OCI-LY1 (cell line): ENCODE measurements at regions not wholly inside any gene's neighbourhood (a gene's known extent, or its start where the extent isn't known, plus 50 kb on each side); places are given as distances from the start of the nearest gene placed in this dataset.

Experiments used
- H2AFZ ChIP-seq: fragments of 200-600 bp; sonication (generic), shearing (Covaris generic); 2 replicates; pipeline ENCODE4 v1.6.0; 2014; ENCODE audit warnings: antibody characterized with exemption, mild to moderate bottlenecking, low read length
- H3F3A ChIP-seq: fragments of 200-600 bp; sonication (generic), shearing (Covaris generic); 2 replicates; pipeline ENCODE4 v1.6.0; 2014; ENCODE audit warnings: mild to moderate bottlenecking, antibody characterized with exemption, low read length, moderate library complexity; ENCODE audit not compliant: insufficient read depth
- H3K27ac ChIP-seq: fragments of 200-600 bp; sonication (generic); 2 replicates; pipeline ENCODE4 v1.5.1; 2014; ENCODE audit warnings: low read length, mixed run types, mild to moderate bottlenecking, low read depth; ENCODE audit not compliant: poor library complexity, severe bottlenecking
- H3K27me3 ChIP-seq: fragments of 200-600 bp; sonication (generic); 2 replicates; pipeline ENCODE4 v1.6.0; 2014; ENCODE audit warnings: antibody characterized with exemption, mild to moderate bottlenecking, low read length, moderate library complexity; ENCODE audit not compliant: insufficient read depth
- H3K36me3 ChIP-seq: fragments of 200-600 bp; sonication (generic); 2 replicates; pipeline ENCODE4 v1.6.1; 2014; ENCODE audit warnings: mild to moderate bottlenecking, antibody characterized with exemption, low read length, moderate library complexity, mixed read lengths; ENCODE audit not compliant: insufficient read depth
- H3K4me1 ChIP-seq: fragments of 200-600 bp; sonication (generic); 2 replicates; pipeline ENCODE4 v1.5.1; 2014; ENCODE audit warnings: mild to moderate bottlenecking, low read length, moderate library complexity; ENCODE audit not compliant: insufficient read depth, severe bottlenecking
- H3K4me2 ChIP-seq: fragments of 200-600 bp; sonication (generic), shearing (Covaris generic); 2 replicates; pipeline ENCODE4 v1.6.1; 2014; ENCODE audit warnings: low read length
- H3K4me3 ChIP-seq: fragments of 200-600 bp; sonication (generic); 2 replicates; pipeline ENCODE4 v1.5.1; 2014; ENCODE audit warnings: low read length, low read depth, mild to moderate bottlenecking, mixed read lengths; ENCODE audit not compliant: poor library complexity, severe bottlenecking
- H3K79me2 ChIP-seq: fragments of 200-600 bp; shearing (Covaris generic); 2 replicates; pipeline ENCODE4 v1.6.1; 2016; ENCODE audit warnings: mixed run types, low read length, mixed read lengths; ENCODE audit not compliant: insufficient read depth
- H3K9ac ChIP-seq: fragments of 200-600 bp; sonication (generic), shearing (Covaris generic); 2 replicates; pipeline ENCODE4 v1.6.1; 2014; ENCODE audit warnings: mild to moderate bottlenecking, low read length, mixed read lengths
- H3K9me2 ChIP-seq: fragments of 200-600 bp; sonication (generic), shearing (Covaris generic); 2 replicates; pipeline ENCODE4 v1.6.1; 2014; ENCODE audit warnings: low read depth, mild to moderate bottlenecking, low read length, mixed read lengths
- H3K9me3 ChIP-seq: fragments of 200-600 bp; shearing (Covaris generic); 2 replicates; pipeline ENCODE4 v1.6.1; 2014; ENCODE audit warnings: low read length, mixed read lengths
- H4K20me1 ChIP-seq: fragments of 200-600 bp; sonication (generic), shearing (Covaris generic); 2 replicates; pipeline ENCODE4 v1.6.0; 2016; ENCODE audit warnings: mild to moderate bottlenecking, low read length; ENCODE audit not compliant: insufficient read depth
- CTCF ChIP-seq: fragments of 200-600 bp; sonication (generic), shearing (Covaris generic); IDR thresholded peaks from 2 replicates; pipeline ENCODE4 v1.5.1; 2017; ENCODE audit warnings: mild to moderate bottlenecking, antibody characterized with exemption, low read length, moderate library complexity, mixed read lengths
- EZH2 ChIP-seq: fragments of 200-600 bp; sonication (generic), shearing (Covaris generic); IDR thresholded peaks from 2 replicates; pipeline ENCODE4 v1.8.0; 2017; ENCODE audit warnings: borderline replicate concordance, mixed run types, mild to moderate bottlenecking, antibody characterized with exemption, low read length, moderate library complexity, mixed read lengths

- H3K4me1 ChIP-seq = no peaks in the 10 kb centered on the region
- TF ChIP-seq CTCF = no peak
- TF ChIP-seq EZH2 = no peak
- H4K20me1 ChIP-seq = no peaks in the 10 kb centered on the region
- no peaks in the 10 kb centered on the region for H3K9me2 ChIP-seq
- no peaks in the 10 kb centered on the region for H3F3A ChIP-seq
- no peak overlapping the region for H3K27ac ChIP-seq
- no peak overlapping the region for H3K4me3 ChIP-seq
- no peak overlapping the region for H3K4me2 ChIP-seq
- no peak overlapping the region for H3K9ac ChIP-seq
- no peaks in the 10 kb centered on the region for H3K27me3 ChIP-seq
- no peaks in the 10 kb centered on the region for H3K79me2 ChIP-seq
- no peak overlapping the region for H2AFZ ChIP-seq
- no peaks in the 10 kb centered on the region for H3K9me3 ChIP-seq
- H3K36me3 ChIP-seq = no peaks in the 10 kb centered on the region
Observed at GRCh38 chr4:138595731-138596460, 353.7 kb upstream of the SLC7A11 start.

- no peak overlapping the region for H3K4me2 ChIP-seq
- no peak overlapping the region for H3K4me3 ChIP-seq
- H3K9me3 ChIP-seq = no peaks in the 10 kb centered on the region
- H3K27ac ChIP-seq = no peak overlapping the region
- no peaks in the 10 kb centered on the region for H3F3A ChIP-seq
- H3K27me3 ChIP-seq = no peaks in the 10 kb centered on the region
- no peaks in the 10 kb centered on the region for H3K79me2 ChIP-seq
- no peak for TF ChIP-seq EZH2
- TF ChIP-seq CTCF = no peak
- no peaks in the 10 kb centered on the region for H3K9me2 ChIP-seq
- H3K36me3 ChIP-seq = no peaks in the 10 kb centered on the region
- H3K9ac ChIP-seq = no peak overlapping the region
- H2AFZ ChIP-seq = no peak overlapping the region
- H4K20me1 ChIP-seq = no peaks in the 10 kb centered on the region
- H3K4me1 ChIP-seq = no peaks in the 10 kb centered on the region
Observed at GRCh38 chr4:138595171-138595570, 353.0 kb upstream of the SLC7A11 start.

DNA sequence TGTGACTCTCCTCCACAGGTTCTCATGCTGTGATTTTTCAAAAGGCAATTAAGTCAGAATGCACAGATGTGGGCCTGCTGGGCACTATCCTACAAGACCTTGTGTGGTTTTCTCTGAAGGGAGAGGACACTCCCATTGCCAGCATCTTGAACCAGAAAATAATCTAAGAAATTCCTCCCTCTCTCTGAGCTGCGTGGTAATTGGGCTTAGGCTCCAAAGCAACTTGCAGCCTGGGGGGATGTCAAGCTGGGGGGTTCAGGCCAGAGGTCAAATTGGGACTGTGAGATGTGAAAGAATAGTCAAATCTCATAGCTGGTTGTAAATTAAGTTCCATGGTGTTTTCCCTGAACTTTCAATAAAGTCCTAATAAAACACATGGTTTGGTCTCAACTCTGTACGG is 350.6 kb upstream of the SLC7A11 start:
- Histone ChIP-seq H4K20me1 (no peaks in the 10 kb centered on the region), H3K4me1 (no peaks in the 10 kb centered on the region), H3K79me2 (no peaks in the 10 kb centered on the region), H3K4me2 (no peak overlapping the region), H3K9me3 (no peaks in the 10 kb centered on the region), H3K36me3 (no peaks in the 10 kb centered on the region), H3K27me3 (no peaks in the 10 kb centered on the region), H3F3A (no peaks in the 10 kb centered on the region), H3K9me2 (no peaks in the 10 kb centered on the region), H3K27ac (no peak overlapping the region), H3K9ac (no peak overlapping the region), H3K4me3 (no peak overlapping the region), H2AFZ (no peak overlapping the region)
- TF ChIP-seq EZH2 (no peak), CTCF (no peak)
